ENCODE measurements at regions not wholly inside any gene's neighbourhood (a gene's known extent, or its start where the extent isn't known, plus 50 kb on each side); places are given as distances from the start of the nearest gene placed in this dataset.

DNA sequence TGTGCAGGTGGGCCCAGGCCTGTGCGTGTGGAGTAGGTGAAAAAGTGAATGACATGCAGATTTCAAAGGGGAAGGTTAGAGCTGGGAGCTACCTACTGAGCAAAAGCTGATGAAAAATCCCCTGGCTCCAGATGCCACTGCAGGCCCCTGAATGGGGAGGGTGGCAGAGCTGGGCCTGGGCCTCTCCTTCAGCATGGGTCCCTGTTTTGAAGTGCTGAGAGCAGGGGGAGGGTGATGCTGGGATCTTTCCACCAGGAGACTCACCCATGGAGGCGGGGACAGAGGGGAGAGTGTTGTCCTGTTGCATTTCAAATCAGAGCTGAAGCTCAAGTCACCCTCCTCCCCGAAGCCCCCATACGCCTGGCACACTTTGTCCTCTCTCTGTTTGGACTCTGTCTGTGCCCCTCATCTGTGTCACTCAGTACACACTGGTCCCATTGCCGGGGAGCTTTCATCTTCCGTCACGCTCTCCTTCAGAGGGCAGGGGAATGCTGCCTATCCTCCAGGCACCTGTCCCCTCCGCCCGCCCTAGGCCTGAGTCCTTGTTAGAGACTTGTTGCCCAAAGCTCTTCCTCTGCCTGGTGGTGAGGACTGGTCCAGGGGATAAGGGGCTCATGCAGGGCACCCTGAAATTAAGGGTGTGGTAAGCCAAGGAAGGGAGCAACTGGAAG lies 206.6 kb downstream of the HAUS1 start:
- TF ChIP-seq, protein P1, sequence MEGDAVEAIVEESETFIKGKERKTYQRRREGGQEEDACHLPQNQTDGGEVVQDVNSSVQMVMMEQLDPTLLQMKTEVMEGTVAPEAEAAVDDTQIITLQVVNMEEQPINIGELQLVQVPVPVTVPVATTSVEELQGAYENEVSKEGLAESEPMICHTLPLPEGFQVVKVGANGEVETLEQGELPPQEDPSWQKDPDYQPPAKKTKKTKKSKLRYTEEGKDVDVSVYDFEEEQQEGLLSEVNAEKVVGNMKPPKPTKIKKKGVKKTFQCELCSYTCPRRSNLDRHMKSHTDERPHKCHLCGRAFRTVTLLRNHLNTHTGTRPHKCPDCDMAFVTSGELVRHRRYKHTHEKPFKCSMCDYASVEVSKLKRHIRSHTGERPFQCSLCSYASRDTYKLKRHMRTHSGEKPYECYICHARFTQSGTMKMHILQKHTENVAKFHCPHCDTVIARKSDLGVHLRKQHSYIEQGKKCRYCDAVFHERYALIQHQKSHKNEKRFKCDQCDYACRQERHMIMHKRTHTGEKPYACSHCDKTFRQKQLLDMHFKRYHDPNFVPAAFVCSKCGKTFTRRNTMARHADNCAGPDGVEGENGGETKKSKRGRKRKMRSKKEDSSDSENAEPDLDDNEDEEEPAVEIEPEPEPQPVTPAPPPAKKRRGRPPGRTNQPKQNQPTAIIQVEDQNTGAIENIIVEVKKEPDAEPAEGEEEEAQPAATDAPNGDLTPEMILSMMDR (IDR thresholded peaks at IDR 0.05; ENCODE audit: low read depth, low read length, missing input control) = no peak
- TF ChIP-seq, protein P2, sequence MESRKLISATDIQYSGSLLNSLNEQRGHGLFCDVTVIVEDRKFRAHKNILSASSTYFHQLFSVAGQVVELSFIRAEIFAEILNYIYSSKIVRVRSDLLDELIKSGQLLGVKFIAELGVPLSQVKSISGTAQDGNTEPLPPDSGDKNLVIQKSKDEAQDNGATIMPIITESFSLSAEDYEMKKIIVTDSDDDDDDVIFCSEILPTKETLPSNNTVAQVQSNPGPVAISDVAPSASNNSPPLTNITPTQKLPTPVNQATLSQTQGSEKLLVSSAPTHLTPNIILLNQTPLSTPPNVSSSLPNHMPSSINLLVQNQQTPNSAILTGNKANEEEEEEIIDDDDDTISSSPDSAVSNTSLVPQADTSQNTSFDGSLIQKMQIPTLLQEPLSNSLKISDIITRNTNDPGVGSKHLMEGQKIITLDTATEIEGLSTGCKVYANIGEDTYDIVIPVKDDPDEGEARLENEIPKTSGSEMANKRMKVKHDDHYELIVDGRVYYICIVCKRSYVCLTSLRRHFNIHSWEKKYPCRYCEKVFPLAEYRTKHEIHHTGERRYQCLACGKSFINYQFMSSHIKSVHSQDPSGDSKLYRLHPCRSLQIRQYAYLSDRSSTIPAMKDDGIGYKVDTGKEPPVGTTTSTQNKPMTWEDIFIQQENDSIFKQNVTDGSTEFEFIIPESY (IDR thresholded peaks at IDR 0.05) = no peak
- TF ChIP-seq TAF1 (conservative IDR thresholded peaks at IDR 0.05) (no peak), GABPA (IDR thresholded peaks at IDR 0.05 in 1 of 2, conservative IDR thresholded peaks at IDR 0.05 in 1 of 2) (no peak)
- TF ChIP-seq, protein P3, sequence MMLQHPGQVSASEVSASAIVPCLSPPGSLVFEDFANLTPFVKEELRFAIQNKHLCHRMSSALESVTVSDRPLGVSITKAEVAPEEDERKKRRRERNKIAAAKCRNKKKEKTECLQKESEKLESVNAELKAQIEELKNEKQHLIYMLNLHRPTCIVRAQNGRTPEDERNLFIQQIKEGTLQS (IDR thresholded peaks at IDR 0.05) = no peak

Data from liver (tissue), 3 donors.